HT1080 (cell line): ENCODE measurements at regions not wholly inside any gene's neighbourhood (a gene's known extent, or its start where the extent isn't known, plus 50 kb on each side); places are given as distances from the start of the nearest gene placed in this dataset.
"Not testable (repeated sequence)": the region's sequence is repeated elsewhere in the genome, so short reads cannot be mapped to it uniquely, and the experiment has no call there.

Experiments
- DNase-seq: peaks from one replicate; pipeline ENCODE4 v3.0.0-alpha.2; 2015; ENCODE audit warnings: low read depth

GRCh38 chr6:50461696-50462095 is 251.6 kb upstream of the TFAP2D start:
- DNase-seq = no peak

- DNase-seq = no peak
Measured at GRCh38 chr6:50463931-50464330, 249.4 kb upstream of the TFAP2D start.

GRCh38 chr6:50467931-50468330 is 245.4 kb upstream of the TFAP2D start:
- DNase-seq = no peak

- no peak for DNase-seq
Measured at GRCh38 chr6:50471041-50471440, 242.3 kb upstream of the TFAP2D start.

- no peak for DNase-seq
Measured at GRCh38 chr6:50510361-50510760, 203.0 kb upstream of the TFAP2D start.

- DNase-seq = peak; percentile 1
Measured at GRCh38 chr6:50520326-50521266, 192.7 kb upstream of the TFAP2D start.

GRCh38 chr6:50524341-50524740 is 189.0 kb upstream of the TFAP2D start:
- no peak for DNase-seq

GRCh38 chr6:50527985-50528384 is 185.3 kb upstream of the TFAP2D start:
- no peak for DNase-seq

- no peak for DNase-seq
Measured at GRCh38 chr6:50539447-50539846, 173.9 kb upstream of the TFAP2D start.

- no peak for DNase-seq
Measured at GRCh38 chr6:50541941-50542340, 171.4 kb upstream of the TFAP2D start.

GRCh38 chr6:50543666-50544065 is 169.7 kb upstream of the TFAP2D start:
- no peak for DNase-seq

- DNase-seq = no peak
Measured at GRCh38 chr6:50549026-50549425, 164.3 kb upstream of the TFAP2D start.

- DNase-seq = no peak
Measured at GRCh38 chr6:50549475-50549874, 163.9 kb upstream of the TFAP2D start.

GRCh38 chr6:50555982-50556381 is 157.3 kb upstream of the TFAP2D start:
- no peak for DNase-seq

- DNase-seq = no peak
Measured at GRCh38 chr6:50565004-50565403, 148.3 kb upstream of the TFAP2D start.

- DNase-seq = not testable (repeated sequence)
Measured at GRCh38 chr6:50571230-50571629, 142.1 kb upstream of the TFAP2D start.

- no peak for DNase-seq
Measured at GRCh38 chr6:50585441-50586330, 127.6 kb upstream of the TFAP2D start.

- DNase-seq = no peak
Measured at GRCh38 chr6:50586331-50586675, 127.0 kb upstream of the TFAP2D start.

- no peak for DNase-seq
Measured at GRCh38 chr6:50589751-50590470, 123.4 kb upstream of the TFAP2D start.

- no peak for DNase-seq
Measured at GRCh38 chr6:50591135-50591534, 122.2 kb upstream of the TFAP2D start.

- DNase-seq = no peak
Measured at GRCh38 chr6:50600280-50600679, 113.0 kb upstream of the TFAP2D start.

GRCh38 chr6:50602292-50602691 is 111.0 kb upstream of the TFAP2D start:
- peak; percentile 17 for DNase-seq
